RWPE2 (cell line): ENCODE measurements at regions not wholly inside any gene's neighbourhood (a gene's known extent, or its start where the extent isn't known, plus 50 kb on each side); places are given as distances from the start of the nearest gene placed in this dataset.

ENCODE experiments used
- ATAC-seq: fragments of 200-7000 bp; cut with Tn5 transposase; 3 replicates; pipeline ENCODE4 v1.9.1; 2021; ENCODE audit warnings: low read depth
- DNase-seq: peaks from one replicate; pipeline ENCODE4 v3.0.0-alpha.2; 2020; ENCODE audit warnings: low spot score
- H3K27ac ChIP-seq: fragments of 450-650 bp; 2 replicates; pipeline ENCODE4 v1.5.1; 2017; ENCODE audit warnings: mild to moderate bottlenecking; ENCODE audit not compliant: poor library complexity, severe bottlenecking
- H3K27me3 ChIP-seq: fragments of 250-450 bp; sonication (Bioruptor Pico); 2 replicates; pipeline ENCODE4 v1.5.1; 2021; ENCODE audit warnings: mild to moderate bottlenecking, moderate library complexity; ENCODE audit not compliant: insufficient read depth, poor library complexity, severe bottlenecking
- H3K36me3 ChIP-seq: fragments of 250-450 bp; sonication (Bioruptor Pico); 2 replicates; pipeline ENCODE4 v1.5.1; 2020; ENCODE audit warnings: low read depth, mild to moderate bottlenecking, moderate library complexity
- H3K4me1 ChIP-seq: fragments of 250-450 bp; sonication (Bioruptor Pico); 2 replicates; pipeline ENCODE4 v1.5.1; 2021; ENCODE audit warnings: mild to moderate bottlenecking, moderate library complexity; ENCODE audit not compliant: insufficient read depth, poor library complexity, severe bottlenecking
- H3K4me3 ChIP-seq: fragments of 250-450 bp; sonication (Bioruptor Pico); 2 replicates; pipeline ENCODE4 v1.5.1; 2021; ENCODE audit warnings: mild to moderate bottlenecking, moderate library complexity; ENCODE audit not compliant: severe bottlenecking
- H3K9me3 ChIP-seq: fragments of 250-450 bp; sonication (Bioruptor Pico); 2 replicates; pipeline ENCODE4 v1.5.1; 2021; ENCODE audit warnings: mild to moderate bottlenecking, moderate library complexity; ENCODE audit not compliant: severe bottlenecking
- CTCF ChIP-seq: fragments of 450-650 bp; IDR thresholded peaks from one replicate; pipeline ENCODE4 v1.5.1; 2017; ENCODE audit warnings: mild to moderate bottlenecking, moderate library complexity; ENCODE audit not compliant: poor library complexity, severe bottlenecking

- no peak for ATAC-seq
- Histone ChIP-seq H3K27me3 (peaks cover 20% of the 10 kb centered on the region), H3K36me3 (no peaks in the 10 kb centered on the region), H3K27ac (no peak overlapping the region), H3K4me3 (no peak overlapping the region), H3K9me3 (no peaks in the 10 kb centered on the region), H3K4me1 (no peaks in the 10 kb centered on the region)
- TF ChIP-seq CTCF, result no peak
- no peak for DNase-seq
Measured at GRCh38 chr13:111977179-111977506, 89.8 kb upstream of the SOX1 start.

- Histone ChIP-seq H3K4me3 (no peak overlapping the region), H3K27ac (no peak overlapping the region), H3K36me3 (no peaks in the 10 kb centered on the region), H3K4me1 (no peaks in the 10 kb centered on the region), H3K9me3 (no peaks in the 10 kb centered on the region), H3K27me3 (peaks cover 9% of the 10 kb centered on the region)
- no peak for TF ChIP-seq CTCF
- no peak for ATAC-seq
- no peak for DNase-seq
Measured at GRCh38 chr13:111978546-111978945, 88.4 kb upstream of the SOX1 start.

- ATAC-seq (no peak), DNase-seq (no peak)
- no peaks in the 10 kb centered on the region for H3K36me3 ChIP-seq
- TF ChIP-seq CTCF, result no peak
- no peak overlapping the region for H3K4me3 ChIP-seq
- H3K9me3 ChIP-seq, result no peaks in the 10 kb centered on the region
- no peak overlapping the region for H3K27ac ChIP-seq
- H3K27me3 ChIP-seq, result peaks cover 3% of the 10 kb centered on the region
- H3K4me1 ChIP-seq, result no peaks in the 10 kb centered on the region
Measured at GRCh38 chr13:111980146-111980929, 86.6 kb upstream of the SOX1 start.

GRCh38 chr13:111981006-111981405 is 85.9 kb upstream of the SOX1 start:
- ATAC-seq, result no peak
- no peak for DNase-seq

More at GRCh38 chr13:111981006-111981405, 85.9 kb upstream of the SOX1 start:
- no peak for TF ChIP-seq CTCF
- H3K27ac ChIP-seq, result no peak overlapping the region
- peaks cover 3% of the 10 kb centered on the region for H3K27me3 ChIP-seq
- no peaks in the 10 kb centered on the region for H3K36me3 ChIP-seq
- no peaks in the 10 kb centered on the region for H3K9me3 ChIP-seq
- H3K4me1 ChIP-seq, result no peaks in the 10 kb centered on the region
- no peak overlapping the region for H3K4me3 ChIP-seq
